IPS-18a (cell line): ENCODE measurements at regions not wholly inside any gene's neighbourhood (a gene's known extent, or its start where the extent isn't known, plus 50 kb on each side); places are given as distances from the start of the nearest gene placed in this dataset.

Source experiments
- H3K27ac ChIP-seq: one replicate; pipeline ENCODE4 v1.5.1; 2013; ENCODE audit warnings: low read length
- H3K27me3 ChIP-seq: one replicate; pipeline ENCODE4 v1.6.1; 2013; ENCODE audit warnings: mild to moderate bottlenecking, low read length; ENCODE audit not compliant: control insufficient read depth, insufficient read depth
- H3K36me3 ChIP-seq: one replicate; pipeline ENCODE4 v1.6.1; 2013; ENCODE audit warnings: low read depth, low read length; ENCODE audit not compliant: control insufficient read depth
- H3K4me1 ChIP-seq: one replicate; pipeline ENCODE4 v1.6.1; 2013; ENCODE audit warnings: low read depth, low read length; ENCODE audit not compliant: control insufficient read depth
- H3K4me3 ChIP-seq: one replicate; pipeline ENCODE4 v1.5.1; 2013; ENCODE audit warnings: low read length
- H3K9ac ChIP-seq: one replicate; pipeline ENCODE4 v1.6.1; 2013; ENCODE audit warnings: mild to moderate bottlenecking, low read length, moderate library complexity
- H3K9me3 ChIP-seq: one replicate; pipeline ENCODE4 v1.6.1; 2013; ENCODE audit warnings: low read depth, low read length; ENCODE audit not compliant: control insufficient read depth

- Histone ChIP-seq H3K9me3 (no peaks in the 10 kb centered on the region), H3K4me1 (no peaks in the 10 kb centered on the region), H3K27me3 (no peaks in the 10 kb centered on the region), H3K9ac (no peak overlapping the region), H3K36me3 (no peaks in the 10 kb centered on the region), H3K4me3 (no peak overlapping the region), H3K27ac (no peak overlapping the region)
Observed at GRCh38 chr7:46134795-46135194, 213.7 kb upstream of the IGFBP3 start.

GRCh38 chr7:46134385-46134784, 213.3 kb upstream of the IGFBP3 start:
- no peak overlapping the region for H3K4me3 ChIP-seq
- H3K9me3 ChIP-seq: no peaks in the 10 kb centered on the region
- H3K4me1 ChIP-seq: no peaks in the 10 kb centered on the region
- H3K27me3 ChIP-seq: no peaks in the 10 kb centered on the region
- no peak overlapping the region for H3K27ac ChIP-seq
- no peak overlapping the region for H3K9ac ChIP-seq
- no peaks in the 10 kb centered on the region for H3K36me3 ChIP-seq

GRCh38 chr7:46133751-46134150, 212.7 kb upstream of the IGFBP3 start:
- Histone ChIP-seq H3K9ac (no peak overlapping the region), H3K4me1 (no peaks in the 10 kb centered on the region), H3K9me3 (no peaks in the 10 kb centered on the region), H3K27me3 (no peaks in the 10 kb centered on the region), H3K27ac (no peak overlapping the region), H3K36me3 (no peaks in the 10 kb centered on the region), H3K4me3 (no peak overlapping the region)

- no peak overlapping the region for H3K4me3 ChIP-seq
- no peaks in the 10 kb centered on the region for H3K27me3 ChIP-seq
- H3K4me1 ChIP-seq: no peaks in the 10 kb centered on the region
- H3K9me3 ChIP-seq: no peaks in the 10 kb centered on the region
- H3K9ac ChIP-seq: no peak overlapping the region
- no peak overlapping the region for H3K27ac ChIP-seq
- no peaks in the 10 kb centered on the region for H3K36me3 ChIP-seq
Observed at GRCh38 chr7:46133072-46133471, 212.0 kb upstream of the IGFBP3 start.

- H3K36me3 ChIP-seq: no peaks in the 10 kb centered on the region
- no peaks in the 10 kb centered on the region for H3K4me1 ChIP-seq
- H3K4me3 ChIP-seq: no peak overlapping the region
- no peaks in the 10 kb centered on the region for H3K27me3 ChIP-seq
- H3K9me3 ChIP-seq: no peaks in the 10 kb centered on the region
- no peak overlapping the region for H3K27ac ChIP-seq
- H3K9ac ChIP-seq: no peak overlapping the region
Observed at GRCh38 chr7:46131916-46132795, 211.1 kb upstream of the IGFBP3 start.

DNA sequence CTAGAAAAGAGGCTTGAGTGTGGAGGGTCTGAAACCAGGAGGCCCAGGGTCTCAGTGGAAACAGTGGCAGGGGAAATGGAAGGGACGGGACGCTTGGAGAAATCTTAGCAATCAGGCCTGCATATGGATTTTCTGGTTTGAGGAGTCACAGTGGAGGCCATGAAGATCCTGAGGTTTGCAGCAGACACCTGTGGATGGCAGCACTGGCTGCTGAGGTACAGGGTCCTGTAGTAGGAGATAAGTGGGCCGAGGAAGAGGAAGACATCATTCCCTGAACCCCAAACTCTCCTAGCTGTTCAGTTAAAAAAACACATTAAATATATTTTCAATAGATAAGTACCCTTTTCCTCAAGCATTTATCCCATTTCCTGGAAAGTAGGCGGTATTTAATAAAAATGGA, 208.8 kb upstream of the IGFBP3 start:
- Histone ChIP-seq H3K27ac (no peak overlapping the region), H3K9me3 (no peaks in the 10 kb centered on the region), H3K27me3 (no peaks in the 10 kb centered on the region), H3K9ac (no peak overlapping the region), H3K4me3 (no peak overlapping the region), H3K4me1 (no peaks in the 10 kb centered on the region), H3K36me3 (no peaks in the 10 kb centered on the region)

GRCh38 chr7:46127814-46128213, 206.7 kb upstream of the IGFBP3 start:
- Histone ChIP-seq H3K9me3 (no peaks in the 10 kb centered on the region), H3K4me3 (no peak overlapping the region), H3K27ac (no peak overlapping the region), H3K9ac (no peak overlapping the region), H3K27me3 (no peaks in the 10 kb centered on the region), H3K36me3 (no peaks in the 10 kb centered on the region), H3K4me1 (no peaks in the 10 kb centered on the region)

DNA sequence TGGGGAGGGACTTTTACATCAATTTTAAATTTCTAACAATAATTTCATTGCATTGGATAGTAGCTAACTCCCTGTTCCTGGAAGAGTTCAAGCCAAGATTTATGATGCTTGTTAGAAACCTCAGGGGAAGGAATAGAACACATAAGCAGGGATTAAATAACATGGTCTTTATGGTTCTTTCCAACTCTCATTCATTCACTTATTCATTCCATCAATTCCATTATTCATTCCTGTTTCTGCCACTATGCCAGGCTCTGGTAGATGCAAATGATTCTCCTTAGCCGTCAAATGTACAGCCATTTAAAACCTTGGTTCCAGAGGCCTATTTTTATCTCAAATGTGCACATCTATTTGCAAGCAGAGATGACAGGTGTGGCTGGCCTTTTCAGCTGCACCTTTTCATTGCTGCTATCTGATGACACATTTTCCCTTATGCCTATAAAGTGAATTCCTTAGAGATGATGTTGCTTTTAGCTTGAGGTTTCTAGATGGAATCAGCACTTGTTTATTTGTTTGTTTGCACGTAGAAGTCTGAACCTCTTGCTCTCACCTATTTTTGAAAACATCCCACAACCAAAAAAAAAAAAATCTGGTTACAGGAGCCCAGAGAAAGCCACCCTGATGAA, 205.7 kb upstream of the IGFBP3 start:
- Histone ChIP-seq H3K4me3 (no peak overlapping the region), H3K36me3 (no peaks in the 10 kb centered on the region), H3K9ac (no peak overlapping the region), H3K9me3 (no peaks in the 10 kb centered on the region), H3K27ac (no peak overlapping the region), H3K4me1 (no peaks in the 10 kb centered on the region), H3K27me3 (no peaks in the 10 kb centered on the region)

DNA sequence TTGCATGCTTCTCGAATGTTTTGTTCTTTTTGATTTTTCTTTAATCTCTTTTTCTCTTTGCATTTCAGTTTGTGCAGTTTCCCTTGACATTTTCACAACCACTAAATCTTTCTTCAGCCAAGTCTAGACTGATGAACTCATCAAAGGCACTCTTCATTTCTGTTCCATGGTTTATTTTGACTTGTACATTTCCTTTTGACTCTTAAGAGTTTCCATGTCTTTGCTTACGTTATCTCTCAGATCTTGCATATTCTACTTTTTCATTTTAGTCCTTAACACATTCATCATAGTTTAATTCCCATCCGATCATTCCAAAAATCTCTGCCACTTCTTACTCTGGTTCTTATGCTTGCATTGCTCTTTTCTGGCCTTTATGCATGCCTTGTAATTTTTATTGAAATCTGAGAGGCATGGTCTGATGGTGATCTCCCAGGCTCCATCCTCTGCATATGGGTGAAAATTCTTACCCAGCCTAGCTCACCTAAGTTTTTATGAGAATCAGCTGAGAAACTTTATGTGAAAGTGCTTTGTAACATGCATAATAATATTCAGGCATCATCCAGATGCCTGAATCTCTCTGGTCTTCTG, 202.8 kb upstream of the IGFBP3 start:
- H3K27me3 ChIP-seq: no peaks in the 10 kb centered on the region
- H3K36me3 ChIP-seq: no peaks in the 10 kb centered on the region
- H3K27ac ChIP-seq: no peak overlapping the region
- H3K4me3 ChIP-seq: no peak overlapping the region
- no peaks in the 10 kb centered on the region for H3K4me1 ChIP-seq
- H3K9ac ChIP-seq: no peak overlapping the region
- H3K9me3 ChIP-seq: no peaks in the 10 kb centered on the region

DNA sequence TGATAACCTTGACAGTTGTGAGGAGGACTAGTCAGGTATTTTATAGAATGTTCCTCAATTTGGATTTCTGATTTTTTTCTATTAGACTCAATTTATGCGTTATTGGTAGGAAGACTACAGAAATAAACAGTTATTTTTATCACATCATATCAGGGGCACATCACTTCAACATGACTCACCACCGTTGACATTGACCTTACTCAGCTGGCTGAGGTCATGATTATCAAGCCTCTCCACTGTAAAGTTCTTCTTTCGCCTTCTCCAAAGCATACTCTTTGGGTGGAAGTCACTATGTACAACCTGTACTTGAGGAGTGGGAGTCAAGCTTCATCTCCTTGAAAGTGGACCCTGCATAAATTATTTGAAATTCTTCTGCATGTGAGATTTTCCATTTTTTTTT, 194.3 kb upstream of the IGFBP3 start:
- Histone ChIP-seq H3K4me3 (no peak overlapping the region), H3K9ac (no peak overlapping the region), H3K27ac (no peak overlapping the region), H3K9me3 (no peaks in the 10 kb centered on the region), H3K36me3 (no peaks in the 10 kb centered on the region), H3K4me1 (no peaks in the 10 kb centered on the region), H3K27me3 (no peaks in the 10 kb centered on the region)

GRCh38 chr7:46109437-46109836, 188.4 kb upstream of the IGFBP3 start:
- no peaks in the 10 kb centered on the region for H3K9me3 ChIP-seq
- no peaks in the 10 kb centered on the region for H3K4me1 ChIP-seq
- no peak overlapping the region for H3K4me3 ChIP-seq
- H3K36me3 ChIP-seq: no peaks in the 10 kb centered on the region
- H3K9ac ChIP-seq: no peak overlapping the region
- no peak overlapping the region for H3K27ac ChIP-seq
- H3K27me3 ChIP-seq: no peaks in the 10 kb centered on the region
